GM12878 (cell line): ENCODE measurements at regions not wholly inside any gene's neighbourhood (a gene's known extent, or its start where the extent isn't known, plus 50 kb on each side); places are given as distances from the start of the nearest gene placed in this dataset.

Experiments used
- ATAC-seq: fragments of 200-7000 bp; cut with Tn5 transposase; 3 replicates; pipeline ENCODE4 v1.9.1; 2020; ENCODE audit warnings: mild to moderate bottlenecking, moderate library complexity
- BruUV-seq: library from RNA; stranded (reverse); fragments of 400-500 nt; replicated peaks from 2 replicates; lab custom pipeline; 2021; lab: Mats Ljungman, UMichigan
- CTCF ChIA-PET: fragments of 300-600 bp; sonication (Branson Sonifier 250); formaldehyde crosslinking; extraction: SDS; loops from one replicate; lab custom pipeline; 2021; ENCODE audit warnings: inconsistent platforms; lab: Yijun Ruan, JAX
- POLR2A ChIA-PET: fragments of 350-600 bp; formaldehyde crosslinking; extraction: SDS; loops from one replicate; lab custom pipeline; 2021; ENCODE audit warnings: inconsistent platforms; lab: Charles Lee
- RAD21 ChIA-PET: fragments of 300-600 bp; sonication (Branson Sonifier 250); formaldehyde crosslinking; loops from one replicate; lab custom pipeline; 2023; ENCODE audit warnings: antibody characterized with exemption; ENCODE audit not compliant: unreplicated experiment; lab: Charles Lee
- SMC1A ChIA-PET: fragments of 300-600 bp; sonication (Branson Sonifier 250); formaldehyde crosslinking; loops from one replicate; lab custom pipeline; 2023; ENCODE audit not compliant: unreplicated experiment, uncharacterized antibody; lab: Charles Lee
- DNase-seq: peaks from one replicate; pipeline ENCODE4 v3.0.0-alpha.2; 2011; ENCODE audit warnings: low read depth, low spot score
- FAIRE-seq: peaks from 3 replicates; lab custom pipeline; 2011; peaks lifted over from hg19 to GRCh38; lab: Jason Lieb, UNC
- H2AFZ ChIP-seq: 2 replicates; pipeline ENCODE4 v1.6.0; 2011; ENCODE audit warnings: low read depth, low read length, control low read depth; ENCODE audit not compliant: control insufficient read depth
- H3K27ac ChIP-seq: 2 replicates; pipeline ENCODE4 v1.5.1; 2011; ENCODE audit warnings: control low read depth; ENCODE audit not compliant: control insufficient read depth, insufficient read depth
- H3K27me3 ChIP-seq, 2 experiments: replicated peaks in 1 of 2; 2 replicates each; pipeline versions ENCODE4 v1.6.0 to v1.6.1; 2011; ENCODE audit warnings: low read length in 1 of 2; ENCODE audit not compliant: control insufficient read depth in 2 of 2, insufficient read depth in 2 of 2
- H3K36me3 ChIP-seq, 2 experiments: 2 replicates each; pipeline ENCODE4 v1.5.1; 2011; ENCODE audit warnings: low read length in 1 of 2; ENCODE audit not compliant: control insufficient read depth in 2 of 2, insufficient read depth in 2 of 2
- H3K4me1 ChIP-seq: 2 replicates; pipeline ENCODE4 v1.6.1; 2011; ENCODE audit warnings: mild to moderate bottlenecking, low read length, moderate library complexity, mixed read lengths; ENCODE audit not compliant: control insufficient read depth, insufficient read depth
- H3K4me2 ChIP-seq: 2 replicates; pipeline ENCODE4 v1.6.0; 2011; ENCODE audit warnings: control low read depth; ENCODE audit not compliant: control insufficient read depth, insufficient read depth
- H3K4me3 ChIP-seq: fragments of 200-600 bp; sonication (generic); 2 replicates; pipeline ENCODE4 v1.5.1; 2016
- H3K79me2 ChIP-seq: 2 replicates; pipeline ENCODE4 v1.6.0; 2011; ENCODE audit warnings: low read length; ENCODE audit not compliant: control insufficient read depth, insufficient read depth
- H3K9ac ChIP-seq: 2 replicates; pipeline ENCODE4 v1.8.0; 2011; ENCODE audit warnings: low read length, control low read depth, mixed read lengths; ENCODE audit not compliant: control insufficient read depth, insufficient read depth
- H3K9me3 ChIP-seq: replicated peaks from 3 replicates; pipeline ENCODE4 v1.5.1; 2011; ENCODE audit warnings: mild to moderate bottlenecking, low read length; ENCODE audit not compliant: control insufficient read depth, insufficient read depth
- H4K20me1 ChIP-seq: 2 replicates; pipeline ENCODE4 v1.6.0; 2011; ENCODE audit not compliant: control insufficient read depth, insufficient read depth
- BCL11A ChIP-seq: IDR thresholded peaks from 2 replicates; pipeline ENCODE4 v1.6.1; 2011; ENCODE audit warnings: low read depth, low read length
- DPF2 ChIP-seq: fragments of 450-650 bp; IDR thresholded peaks from 2 replicates; pipeline ENCODE4 v1.6.1; 2017; ENCODE audit warnings: mild to moderate bottlenecking
- ESRRA ChIP-seq: IDR thresholded peaks from 2 replicates; pipeline ENCODE4 v1.6.1; 2012; ENCODE audit warnings: mild to moderate bottlenecking, low read length, improper control_type of control experiment
- HCFC1 ChIP-seq: fragments of 150-350 bp; IDR thresholded peaks from 2 replicates; pipeline ENCODE4 v1.6.1; 2014; ENCODE audit warnings: low read length
- JUNB ChIP-seq: IDR thresholded peaks from 2 replicates; pipeline ENCODE4 v1.6.1; 2016; ENCODE audit warnings: antibody characterized with exemption, mild to moderate bottlenecking
- MEF2B ChIP-seq: fragments of 450-650 bp; IDR thresholded peaks from 2 replicates; pipeline ENCODE4 v1.6.1; 2018; ENCODE audit warnings: mild to moderate bottlenecking, moderate library complexity; ENCODE audit not compliant: partially characterized antibody, poor library complexity, severe bottlenecking
- NFXL1 ChIP-seq: fragments of 450-650 bp; IDR thresholded peaks from 2 replicates; pipeline ENCODE4 v1.6.1; 2017; ENCODE audit warnings: antibody characterized with exemption, mild to moderate bottlenecking, borderline replicate concordance
- NR2C2 ChIP-seq: IDR thresholded peaks from 2 replicates; pipeline ENCODE4 v1.6.1; 2011; ENCODE audit warnings: borderline replicate concordance, low read depth; ENCODE audit not compliant: control insufficient read depth, insufficient read length
- SRF ChIP-seq, 2 experiments: IDR thresholded peaks; 2 replicates each; pipeline ENCODE4 v1.6.1; 2011; ENCODE audit warnings: low read depth in 2 of 2, low read length in 2 of 2, mild to moderate bottlenecking in 1 of 2, moderate library complexity in 1 of 2
- SUPT20H ChIP-seq: IDR thresholded peaks from 2 replicates; pipeline ENCODE4 v1.6.1; 2011; ENCODE audit warnings: low read depth, mild to moderate bottlenecking, low read length, moderate library complexity, borderline replicate concordance; ENCODE audit not compliant: control insufficient read depth
- ZBTB4 ChIP-seq: fragments of 450-650 bp; formaldehyde crosslinking; IDR thresholded peaks from 2 replicates; pipeline ENCODE4 v1.4.0; 2022; ENCODE audit warnings: mild to moderate bottlenecking, moderate library complexity
- ZNF217 ChIP-seq: fragments of 450-650 bp; IDR thresholded peaks from 2 replicates; pipeline ENCODE4 v1.6.1; 2017; ENCODE audit warnings: antibody characterized with exemption, mild to moderate bottlenecking
- ZNF622 ChIP-seq: fragments of 450-650 bp; IDR thresholded peaks from 2 replicates; pipeline ENCODE4 v1.6.1; 2017; ENCODE audit warnings: mild to moderate bottlenecking, inconsistent platforms
- WGBS: methylation state at CpG from one replicate; pipeline ENCODE4 v1.1.6; 2016; ENCODE audit warnings: low lambda C conversion rate; ENCODE audit not compliant: insufficient replicate concordance, insufficient coverage; ENCODE audit errors: missing lambda C conversion rate; 5-methylcytosine and 5-hydroxymethylcytosine counted together
- in situ Hi-C: fragments of 300-500 bp; cut with MboI; formaldehyde crosslinking; loops from 9 replicates; pipeline ENCODE4 v1.14.3; 2018; ENCODE audit warnings: mixed read lengths
- intact Hi-C: fragments of 100-400 bp; cut with micrococcal nuclease; formaldehyde crosslinking; loops from one replicate; pipeline ENCODE4 v1.14.2; 2022; ENCODE audit not compliant: unreplicated experiment

- H4K20me1 ChIP-seq = no peaks in the 10 kb centered on the region
- H2AFZ ChIP-seq = no peak overlapping the region
- ATAC-seq (no peak), FAIRE-seq (no peak)
- SMC1A ChIA-PET = interaction anchor here (1.0 kb wide), 1 partner anchor 10 kb away, joined by 3 read pairs; no protein-coding TSS in a partner anchor
- H3K27ac ChIP-seq = no peak overlapping the region
- no peaks in the 10 kb centered on the region for H3K79me2 ChIP-seq
- in situ Hi-C loops (no loop called here), intact Hi-C loops (no loop called here)
- H3K4me1 ChIP-seq = no peaks in the 10 kb centered on the region
- H3K9ac ChIP-seq = no peak overlapping the region
- CTCF ChIA-PET = no interaction called here
- no TSS peak for BruUV-seq
- no peaks in the 10 kb centered on the region for H3K27me3 ChIP-seq
- TF ChIP-seq SUPT20H = no peak
- TF ChIP-seq JUNB = peak; percentile 25; the same call in 1 of the 2 replicates
- TF ChIP-seq, all 136 proteins: peak for 1
- Histone ChIP-seq H3K4me2 (no peak overlapping the region), H3K36me3 (no peaks in the 10 kb centered on the region), H3K4me3 (no peak overlapping the region), H3K9me3 (no peaks in the 10 kb centered on the region)
- POLR2A ChIA-PET = no interaction called here
- DNase-seq = no peak
- RAD21 ChIA-PET = no interaction called here
- WGBS = 0% methylated on average over 1 of the region's 1 CpG
Measured at GRCh38 chr5:145587710-145588109, 247.4 kb downstream of the PRELID2 start.

GRCh38 chr5:145587308-145587672 lies 247.9 kb downstream of the PRELID2 start:
- Histone ChIP-seq H3K27ac (no peak overlapping the region), H3K4me3 (no peak overlapping the region), H3K27me3 (no peaks in the 10 kb centered on the region), H3K36me3 (no peaks in the 10 kb centered on the region), H3K79me2 (no peaks in the 10 kb centered on the region), H3K4me1 (no peaks in the 10 kb centered on the region), H3K9me3 (no peaks in the 10 kb centered on the region), H2AFZ (no peak overlapping the region), H3K4me2 (no peak overlapping the region), H4K20me1 (no peaks in the 10 kb centered on the region), H3K9ac (no peak overlapping the region)
- ChIA-PET CTCF (no interaction called here), RAD21 (no interaction called here), POLR2A (no interaction called here), SMC1A (interaction anchor here (1.0 kb wide), 1 partner anchor 10 kb away, joined by 3 read pairs; no protein-coding TSS in a partner anchor)
- TF ChIP-seq ZBTB4 (CRISPR knock-in tag) (no peak), NFXL1 (no peak), ZNF217 (no peak), SRF (IDR thresholded peaks at IDR 0.05; ENCODE audit: low read depth in 2 of 2, low read length in 2 of 2) (no peak), BCL11A (no peak), HCFC1 (no peak), NR2C2 (no peak), ESRRA (no peak), DPF2 (no peak), MEF2B (no peak), ZNF622 (no peak)
- no TSS peak for BruUV-seq
- intact Hi-C loops (no loop called here), in situ Hi-C loops (no loop called here)
- FAIRE-seq = no peak
- ATAC-seq = no peak
- no peak for DNase-seq
- 36% methylated on average over 6 of the region's 6 CpGs for WGBS
